MM.1S (cell line): ENCODE measurements at regions not wholly inside any gene's neighbourhood (a gene's known extent, or its start where the extent isn't known, plus 50 kb on each side); places are given as distances from the start of the nearest gene placed in this dataset.

ENCODE experiments used
- DNase-seq: peaks from one replicate; pipeline ENCODE4 v3.0.0-alpha.2; 2015
- H2AFZ ChIP-seq: fragments of 300-600 bp; sonication (generic); 2 replicates; pipeline ENCODE4 v1.6.0; 2016; ENCODE audit warnings: antibody characterized with exemption, low read length
- H3F3A ChIP-seq: fragments of 300-600 bp; sonication (generic); 2 replicates; pipeline ENCODE4 v1.6.1; 2016; ENCODE audit warnings: mild to moderate bottlenecking, antibody characterized with exemption, low read length, moderate library complexity, mixed read lengths; ENCODE audit not compliant: insufficient read depth
- H3K27ac ChIP-seq: fragments of 300-600 bp; sonication (generic); 2 replicates; pipeline ENCODE4 v1.5.1; 2016; ENCODE audit warnings: mild to moderate bottlenecking, low read length
- H3K27me3 ChIP-seq: fragments of 300-600 bp; sonication (generic); replicated peaks from 2 replicates; pipeline ENCODE4 v1.6.0; 2016; ENCODE audit warnings: low read length; ENCODE audit not compliant: insufficient read depth
- H3K36me3 ChIP-seq: fragments of 300-600 bp; sonication (generic); replicated peaks from 2 replicates; pipeline ENCODE4 v1.6.1; 2016; ENCODE audit warnings: mild to moderate bottlenecking, low read length, mixed read lengths; ENCODE audit not compliant: insufficient read depth
- H3K4me1 ChIP-seq: fragments of 300-600 bp; sonication (generic); 2 replicates; pipeline ENCODE4 v1.6.1; 2016; ENCODE audit warnings: low read length, mixed read lengths
- H3K4me2 ChIP-seq: fragments of 300-600 bp; sonication (generic); 2 replicates; pipeline ENCODE4 v1.6.0; 2016; ENCODE audit warnings: low read depth, low read length
- H3K4me3 ChIP-seq: fragments of 300-600 bp; sonication (generic); 2 replicates; pipeline ENCODE4 v1.5.1; 2016; ENCODE audit warnings: low read length, mixed read lengths
- H3K79me2 ChIP-seq: fragments of 300-600 bp; sonication (generic); 2 replicates; pipeline ENCODE4 v1.6.1; 2016; ENCODE audit warnings: mixed run types, low read length, mixed read lengths
- H3K9ac ChIP-seq: fragments of 300-600 bp; sonication (generic); 2 replicates; pipeline ENCODE4 v1.6.1; 2016; ENCODE audit warnings: low read length, mixed read lengths
- H3K9me2 ChIP-seq: fragments of 300-600 bp; sonication (generic); replicated peaks from 2 replicates; pipeline ENCODE4 v1.6.1; 2016; ENCODE audit warnings: mild to moderate bottlenecking, low read length, mixed read lengths; ENCODE audit not compliant: insufficient read depth
- H3K9me3 ChIP-seq: fragments of 300-600 bp; sonication (generic); replicated peaks from 2 replicates; pipeline ENCODE4 v1.6.1; 2016; ENCODE audit warnings: mild to moderate bottlenecking, low read length, mixed read lengths; ENCODE audit not compliant: insufficient read depth
- H4K20me1 ChIP-seq: fragments of 300-600 bp; sonication (generic); 2 replicates; pipeline ENCODE4 v1.6.1; 2016; ENCODE audit warnings: mild to moderate bottlenecking, low read length, moderate library complexity, mixed read lengths; ENCODE audit not compliant: insufficient read depth
- CTCF ChIP-seq: fragments of 300-600 bp; sonication (generic); IDR thresholded peaks from 2 replicates; pipeline ENCODE4 v1.5.1; 2016; ENCODE audit warnings: antibody characterized with exemption, low read length, mixed read lengths
- EZH2 ChIP-seq: fragments of 300-600 bp; sonication (generic); optimal IDR thresholded peaks from 2 replicates; pipeline ENCODE3; 2017; ENCODE audit warnings: low read depth, mild to moderate bottlenecking, antibody characterized with exemption, low read length, mixed read lengths
- EZH2phosphoT487 ChIP-seq: fragments of 300-600 bp; sonication (generic); IDR thresholded peaks from 2 replicates; pipeline ENCODE4 v1.6.1; 2018; ENCODE audit warnings: antibody characterized with exemption, low read length

- Histone ChIP-seq H3K4me1 (no peaks in the 10 kb centered on the region), H3K27me3 (no peaks in the 10 kb centered on the region), H3K27ac (no peak overlapping the region), H3K36me3 (no peaks in the 10 kb centered on the region), H3K9me3 (no peaks in the 10 kb centered on the region), H3K4me2 (no peak overlapping the region), H3K4me3 (no peak overlapping the region), H3K79me2 (no peaks in the 10 kb centered on the region), H2AFZ (no peak overlapping the region), H3K9ac (no peak overlapping the region), H4K20me1 (no peaks in the 10 kb centered on the region), H3K9me2 (no peaks in the 10 kb centered on the region), H3F3A (no peaks in the 10 kb centered on the region)
- DNase-seq = no peak
- no peak for TF ChIP-seq EZH2
- TF ChIP-seq EZH2phosphoT487 = no peak
Measured at GRCh38 chrX:46294234-46294633, 251.0 kb downstream of the ZNF674 start.

- Histone ChIP-seq H3K9me2 (no peaks in the 10 kb centered on the region), H3K9me3 (no peaks in the 10 kb centered on the region), H4K20me1 (no peaks in the 10 kb centered on the region), H3K9ac (no peak overlapping the region), H3K36me3 (no peaks in the 10 kb centered on the region), H3K27ac (no peak overlapping the region), H3K27me3 (no peaks in the 10 kb centered on the region), H2AFZ (no peak overlapping the region), H3K4me1 (0 out of 2 replicates have a peak, but pooled peaks cover 4% of the 10 kb centered on the region), H3K79me2 (no peaks in the 10 kb centered on the region), H3F3A (no peaks in the 10 kb centered on the region), H3K4me2 (no peak overlapping the region), H3K4me3 (no peak overlapping the region)
- no peak for DNase-seq
- TF ChIP-seq EZH2phosphoT487 (no peak), EZH2 (no peak), CTCF (no peak)
Measured at GRCh38 chrX:46279925-46280313, 265.3 kb downstream of the ZNF674 start.

- Histone ChIP-seq H3K79me2 (no peaks in the 10 kb centered on the region), H3K27ac (no peak overlapping the region), H3K27me3 (no peaks in the 10 kb centered on the region), H3K9me3 (no peaks in the 10 kb centered on the region), H2AFZ (no peak overlapping the region), H3F3A (no peaks in the 10 kb centered on the region), H4K20me1 (no peaks in the 10 kb centered on the region), H3K4me1 (0 out of 2 replicates have a peak, but pooled peaks cover 4% of the 10 kb centered on the region), H3K9ac (no peak overlapping the region), H3K9me2 (no peaks in the 10 kb centered on the region), H3K4me2 (no peak overlapping the region), H3K36me3 (no peaks in the 10 kb centered on the region), H3K4me3 (no peak overlapping the region)
- no peak for DNase-seq
- no peak for TF ChIP-seq CTCF
- TF ChIP-seq EZH2phosphoT487 = no peak
- TF ChIP-seq EZH2 = no peak
Measured at GRCh38 chrX:46279214-46279924, 265.9 kb downstream of the ZNF674 start.

GRCh38 chrX:46278572-46278971, 266.6 kb downstream of the ZNF674 start:
- no peak overlapping the region for H3K9ac ChIP-seq
- H4K20me1 ChIP-seq = no peaks in the 10 kb centered on the region
- H3K9me3 ChIP-seq = no peaks in the 10 kb centered on the region
- H3K4me2 ChIP-seq = no peak overlapping the region
- no peaks in the 10 kb centered on the region for H3K9me2 ChIP-seq
- H3K4me3 ChIP-seq = no peak overlapping the region
- no peak overlapping the region for H2AFZ ChIP-seq
- no peaks in the 10 kb centered on the region for H3K27me3 ChIP-seq
- H3K36me3 ChIP-seq = no peaks in the 10 kb centered on the region
- TF ChIP-seq CTCF (no peak), EZH2phosphoT487 (no peak), EZH2 (no peak)
- H3K4me1 ChIP-seq = 0 out of 2 replicates have a peak, but pooled peaks cover 4% of the 10 kb centered on the region
- no peak overlapping the region for H3K27ac ChIP-seq
- no peaks in the 10 kb centered on the region for H3F3A ChIP-seq
- H3K79me2 ChIP-seq = no peaks in the 10 kb centered on the region
- DNase-seq = no peak
